Activated naive CD8-positive, alpha-beta T cell (primary cell): ENCODE measurements at regions not wholly inside any gene's neighbourhood (a gene's known extent, or its start where the extent isn't known, plus 50 kb on each side); places are given as distances from the start of the nearest gene placed in this dataset.

Source experiments
- H3K27ac Mint-ChIP-seq: one replicate; pipeline ENCODE4 v1.8.0; 2021; ENCODE audit warnings: mixed read lengths
- H3K27me3 Mint-ChIP-seq: one replicate; pipeline ENCODE4 v1.8.0; 2021; ENCODE audit warnings: mixed read lengths
- H3K36me3 Mint-ChIP-seq: one replicate; pipeline ENCODE4 v1.8.0; 2021; ENCODE audit warnings: mixed read lengths
- H3K4me1 Mint-ChIP-seq: one replicate; pipeline ENCODE4 v1.8.0; 2021; ENCODE audit warnings: low read depth, mixed read lengths
- H3K4me3 Mint-ChIP-seq: one replicate; pipeline ENCODE4 v1.8.0; 2021; ENCODE audit warnings: mild to moderate bottlenecking, mixed read lengths
- H3K9me3 Mint-ChIP-seq: one replicate; pipeline ENCODE4 v1.8.0; 2021; ENCODE audit warnings: low read depth, mixed read lengths

DNA sequence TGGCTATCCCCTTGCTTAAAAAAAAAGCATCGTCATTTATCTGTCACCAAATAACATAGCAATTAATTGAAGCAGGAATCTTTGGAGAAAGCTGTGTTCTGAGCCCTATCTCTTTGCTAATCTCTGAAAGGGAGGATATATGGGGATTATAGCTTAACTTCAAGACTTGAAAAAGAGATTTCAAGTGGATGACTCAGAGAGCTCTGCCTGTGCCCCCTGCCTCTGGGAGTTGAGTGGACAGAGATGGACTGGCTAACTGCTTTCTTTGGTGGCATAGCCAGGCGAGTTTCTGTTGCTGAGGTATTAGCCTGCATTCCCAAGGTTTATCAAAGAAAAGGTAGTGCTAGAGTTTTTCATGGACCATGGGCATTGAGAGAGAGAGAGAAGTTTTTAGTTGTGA is 91.6 kb downstream of the DDIT4L start:
- no peaks in the 10 kb centered on the region for H3K27me3 Mint-ChIP-seq
- peaks cover 36% of the 10 kb centered on the region for H3K4me1 Mint-ChIP-seq
- H3K27ac Mint-ChIP-seq = no peak overlapping the region
- H3K4me3 Mint-ChIP-seq = no peak overlapping the region
- no peaks in the 10 kb centered on the region for H3K36me3 Mint-ChIP-seq
- no peaks in the 10 kb centered on the region for H3K9me3 Mint-ChIP-seq

DNA sequence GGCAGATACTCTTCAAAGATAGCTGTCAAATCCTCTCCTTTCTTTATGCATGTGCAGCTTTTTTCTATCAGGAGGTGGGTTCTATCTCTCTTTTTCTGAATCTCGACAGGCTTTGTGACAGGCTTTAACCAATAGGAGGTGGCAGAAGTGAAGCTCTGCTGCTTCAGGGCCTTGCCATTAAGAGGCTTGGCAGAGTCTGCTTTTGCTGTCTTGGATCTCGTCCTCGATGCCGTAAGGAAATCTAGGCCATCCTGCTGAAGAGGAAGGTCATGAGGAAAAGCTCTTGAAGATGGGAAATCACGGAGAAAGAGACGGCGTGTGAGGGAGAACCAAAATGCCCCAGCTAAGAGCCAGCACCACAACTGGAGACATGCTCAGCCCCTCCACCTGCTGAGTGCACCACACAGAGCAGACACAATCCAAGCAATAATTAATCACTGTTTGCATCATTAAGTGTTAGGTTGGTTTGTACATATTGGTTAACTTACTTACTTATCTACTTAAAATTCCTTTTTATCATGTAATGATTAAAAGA is 92.2 kb downstream of the DDIT4L start:
- no peaks in the 10 kb centered on the region for H3K36me3 Mint-ChIP-seq
- H3K4me1 Mint-ChIP-seq = peaks cover 42% of the 10 kb centered on the region
- H3K27ac Mint-ChIP-seq = no peak overlapping the region
- H3K9me3 Mint-ChIP-seq = no peaks in the 10 kb centered on the region
- no peaks in the 10 kb centered on the region for H3K27me3 Mint-ChIP-seq
- no peak overlapping the region for H3K4me3 Mint-ChIP-seq

DNA sequence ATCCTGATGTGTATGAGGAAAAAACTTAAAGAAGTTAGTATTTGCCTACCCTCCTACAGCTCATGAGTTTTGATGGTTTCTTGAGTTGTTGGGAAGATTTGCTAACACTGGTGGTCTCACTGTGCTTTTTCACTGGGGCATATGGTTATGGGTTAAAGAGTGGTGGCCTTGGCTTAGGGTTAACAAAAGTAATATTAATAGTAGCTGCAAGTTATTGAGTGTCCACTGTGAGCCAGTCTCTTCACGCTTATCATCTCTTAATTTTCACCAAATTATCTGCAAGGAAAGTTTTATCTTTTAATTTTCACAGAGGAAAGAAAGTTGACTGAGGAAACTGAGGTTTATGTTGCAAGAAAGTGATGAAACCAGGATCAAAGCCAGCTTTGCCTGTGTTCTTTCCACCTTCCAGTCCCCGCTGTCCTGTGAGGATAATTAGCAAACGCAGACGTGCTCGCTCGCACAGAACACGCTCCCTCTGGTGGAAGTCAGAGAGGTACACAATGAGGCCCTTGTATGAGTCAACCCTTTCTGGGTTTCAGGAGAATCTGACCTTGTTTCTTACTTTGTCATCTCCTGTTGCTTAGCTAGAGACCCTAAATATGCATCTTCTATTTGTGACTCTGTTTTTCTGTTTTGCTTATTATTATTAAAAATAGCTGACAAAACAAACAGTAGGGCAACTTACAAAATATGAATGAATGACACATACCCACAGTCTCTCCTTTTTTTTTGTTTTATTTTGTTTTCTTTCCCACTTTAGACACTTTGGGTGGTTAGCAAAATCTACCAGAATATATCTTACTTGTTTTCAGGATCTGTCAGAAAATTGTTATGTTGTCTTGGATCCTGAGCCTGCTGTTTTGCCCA is 94.3 kb downstream of the DDIT4L start:
- Mint-ChIP-seq H3K4me1 (peaks cover 40% of the 10 kb centered on the region), H3K36me3 (no peaks in the 10 kb centered on the region), H3K27ac (peak overlapping the region; percentile 84), H3K27me3 (no peaks in the 10 kb centered on the region), H3K9me3 (no peaks in the 10 kb centered on the region), H3K4me3 (no peak overlapping the region)

DNA sequence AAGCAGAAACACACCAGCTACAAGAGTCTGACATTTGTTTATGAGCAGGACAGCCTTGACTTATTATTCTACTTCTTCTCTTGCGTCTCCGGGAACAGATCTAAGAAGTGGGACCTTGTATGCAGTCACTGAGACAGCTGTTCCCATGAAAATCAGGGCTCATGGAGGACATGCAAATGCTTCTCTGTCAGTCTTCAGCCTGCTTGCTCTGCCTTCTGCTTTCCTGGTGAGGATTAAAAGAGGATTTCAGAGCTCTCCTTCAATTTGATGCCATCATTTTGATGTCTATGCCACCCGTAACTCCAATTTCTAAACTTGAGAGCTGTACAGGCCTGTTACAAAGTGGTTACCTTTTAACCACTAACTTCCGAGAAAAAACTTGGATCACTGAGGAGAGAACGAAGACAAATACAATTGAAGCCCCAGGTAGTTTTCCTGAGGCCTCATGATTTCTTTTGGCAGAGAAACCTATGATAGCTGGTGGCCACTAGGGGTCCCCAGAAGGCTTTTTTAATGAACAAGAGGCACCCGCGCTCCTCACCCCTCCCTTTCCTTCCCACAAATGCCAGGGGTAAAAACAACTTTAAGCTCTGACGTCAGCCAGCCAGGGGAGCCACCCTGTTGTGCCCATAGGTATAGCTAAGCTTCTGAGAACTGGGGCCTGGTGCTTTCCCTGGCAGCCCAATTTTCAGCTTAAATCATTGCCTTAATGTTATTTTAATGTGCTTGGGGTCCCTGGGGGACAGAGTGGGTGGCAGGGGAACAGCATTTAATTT is 97.0 kb downstream of the DDIT4L start:
- Mint-ChIP-seq H3K9me3 (no peaks in the 10 kb centered on the region), H3K36me3 (no peaks in the 10 kb centered on the region), H3K4me3 (peak overlapping the region; percentile 61), H3K27me3 (no peaks in the 10 kb centered on the region), H3K4me1 (peaks cover 37% of the 10 kb centered on the region), H3K27ac (peak overlapping the region; percentile 96)

DNA sequence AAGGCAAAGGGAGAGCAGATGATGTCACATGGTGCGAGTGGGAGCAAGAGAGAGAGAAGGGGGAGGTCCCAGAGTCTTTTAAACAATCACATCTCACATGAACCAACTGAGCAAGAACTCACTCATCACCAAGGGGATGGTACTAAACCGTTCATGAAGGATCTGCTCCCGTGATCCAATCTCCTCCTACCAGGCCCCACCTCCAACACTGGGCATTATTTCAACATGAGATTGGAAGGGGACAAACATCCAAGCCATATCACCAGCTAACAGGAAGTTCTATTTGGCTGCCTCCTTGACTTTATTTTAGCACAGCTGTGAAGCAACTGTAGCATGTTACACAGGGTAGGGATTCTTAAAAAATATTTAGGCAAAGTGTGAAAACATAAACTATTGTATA is 102.5 kb downstream of the DDIT4L start:
- no peaks in the 10 kb centered on the region for H3K9me3 Mint-ChIP-seq
- no peaks in the 10 kb centered on the region for H3K36me3 Mint-ChIP-seq
- H3K27ac Mint-ChIP-seq = no peak overlapping the region
- peaks cover 5% of the 10 kb centered on the region for H3K4me1 Mint-ChIP-seq
- H3K4me3 Mint-ChIP-seq = no peak overlapping the region
- no peaks in the 10 kb centered on the region for H3K27me3 Mint-ChIP-seq

DNA sequence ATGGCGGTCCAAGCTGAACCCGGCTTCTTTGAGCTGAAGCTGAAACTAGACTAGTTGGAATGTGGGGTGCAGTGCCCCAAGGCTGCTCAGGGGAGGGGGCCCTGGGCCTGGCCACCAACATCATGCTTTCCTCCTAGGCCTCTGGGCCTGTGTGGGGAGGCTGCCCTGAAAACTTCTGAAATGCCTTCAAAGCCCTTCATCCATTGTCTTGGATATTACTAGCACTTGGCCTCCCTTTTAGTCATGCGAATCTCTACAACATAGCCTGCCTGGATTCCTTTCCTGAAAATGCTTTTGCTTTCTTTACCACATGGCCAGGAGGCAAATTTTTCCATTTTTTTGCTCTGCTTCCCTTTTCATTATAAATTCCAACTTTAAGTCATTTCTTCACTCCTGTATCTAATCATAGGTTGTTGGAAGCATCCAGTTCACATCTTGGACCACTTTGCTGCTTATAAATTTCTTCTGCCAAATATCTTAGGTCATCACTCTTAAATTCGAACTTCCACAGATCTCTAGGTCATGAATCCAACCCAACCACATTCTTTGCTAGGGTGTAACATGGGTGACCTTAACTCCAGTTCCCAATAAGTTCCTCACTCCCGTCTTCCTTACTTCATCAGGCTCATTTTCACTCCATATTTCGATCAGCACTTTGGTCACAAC is 103.4 kb downstream of the DDIT4L start:
- Mint-ChIP-seq H3K9me3 (no peaks in the 10 kb centered on the region), H3K4me1 (peaks cover 9% of the 10 kb centered on the region), H3K4me3 (no peak overlapping the region), H3K27ac (no peak overlapping the region), H3K27me3 (no peaks in the 10 kb centered on the region), H3K36me3 (no peaks in the 10 kb centered on the region)

DNA sequence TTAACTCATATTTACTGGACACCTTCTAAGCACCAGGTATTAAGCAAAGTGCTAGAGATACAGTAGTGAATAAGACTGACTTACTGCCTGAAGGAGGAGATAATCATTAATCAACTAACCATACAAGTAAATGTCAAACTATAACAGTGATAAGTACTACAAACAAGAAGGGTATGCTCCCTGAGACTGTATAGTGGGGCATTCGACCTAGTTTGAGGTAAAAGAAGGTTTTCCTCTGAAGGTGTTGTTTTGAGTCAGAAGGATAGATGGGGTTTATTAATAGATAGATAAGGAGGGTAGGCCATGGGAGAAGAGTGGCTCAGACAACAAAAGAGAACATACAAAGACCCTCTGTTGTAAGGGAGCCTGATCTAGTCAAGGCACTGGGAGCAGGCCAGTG is 105.4 kb downstream of the DDIT4L start:
- H3K4me3 Mint-ChIP-seq = no peak overlapping the region
- H3K36me3 Mint-ChIP-seq = no peaks in the 10 kb centered on the region
- no peaks in the 10 kb centered on the region for H3K27me3 Mint-ChIP-seq
- H3K4me1 Mint-ChIP-seq = peaks cover 12% of the 10 kb centered on the region
- no peak overlapping the region for H3K27ac Mint-ChIP-seq
- no peaks in the 10 kb centered on the region for H3K9me3 Mint-ChIP-seq

DNA sequence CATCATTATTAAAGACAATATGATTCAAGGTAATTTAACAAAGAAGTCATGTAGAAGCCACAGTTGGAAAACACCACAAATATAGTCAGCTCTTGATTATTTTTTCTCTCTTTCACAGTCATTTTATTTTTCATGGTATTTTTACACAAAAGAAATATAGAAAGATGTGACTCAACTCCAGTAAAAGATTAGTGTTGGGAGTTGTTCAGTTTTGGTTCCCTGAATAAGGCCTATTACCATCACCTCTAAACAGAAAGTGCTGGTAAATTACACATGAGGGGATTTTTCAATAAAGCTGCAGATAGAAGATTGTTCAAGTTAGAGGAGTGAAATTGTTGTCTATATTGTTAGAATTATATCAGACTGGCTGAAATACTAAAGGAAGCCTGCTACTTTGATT is 107.0 kb downstream of the DDIT4L start:
- H3K9me3 Mint-ChIP-seq = no peaks in the 10 kb centered on the region
- peak overlapping the region; percentile 67 for H3K27ac Mint-ChIP-seq

DNA sequence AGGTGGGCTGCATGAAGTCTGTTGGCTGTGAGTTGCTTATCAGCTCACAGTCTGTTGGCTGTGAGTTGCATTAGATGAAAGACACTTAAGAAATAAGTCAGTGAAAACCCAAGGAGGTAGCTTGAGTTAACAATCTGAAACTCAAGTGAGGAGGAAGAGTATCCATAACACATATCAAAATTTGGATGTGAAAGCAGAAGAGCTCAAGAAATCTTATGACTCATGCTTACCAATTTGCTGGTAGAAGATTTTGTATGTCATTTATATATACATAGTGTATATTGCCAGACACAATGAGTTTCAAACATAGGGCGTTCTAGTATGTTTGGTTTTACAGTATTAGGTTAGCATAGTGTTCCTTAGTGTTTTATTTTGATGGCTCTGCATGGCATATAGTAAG is 107.4 kb downstream of the DDIT4L start:
- H3K27ac Mint-ChIP-seq = peak overlapping the region; percentile 67
- no peaks in the 10 kb centered on the region for H3K27me3 Mint-ChIP-seq
- H3K36me3 Mint-ChIP-seq = no peaks in the 10 kb centered on the region
- H3K4me1 Mint-ChIP-seq = peaks cover 20% of the 10 kb centered on the region
- no peaks in the 10 kb centered on the region for H3K9me3 Mint-ChIP-seq
- no peak overlapping the region for H3K4me3 Mint-ChIP-seq

More for the DNA sequence above, 107.0 kb downstream of the DDIT4L start:
- no peaks in the 10 kb centered on the region for H3K27me3 Mint-ChIP-seq
- H3K4me3 Mint-ChIP-seq = no peak overlapping the region
- no peaks in the 10 kb centered on the region for H3K36me3 Mint-ChIP-seq
- H3K4me1 Mint-ChIP-seq = peaks cover 20% of the 10 kb centered on the region

DNA sequence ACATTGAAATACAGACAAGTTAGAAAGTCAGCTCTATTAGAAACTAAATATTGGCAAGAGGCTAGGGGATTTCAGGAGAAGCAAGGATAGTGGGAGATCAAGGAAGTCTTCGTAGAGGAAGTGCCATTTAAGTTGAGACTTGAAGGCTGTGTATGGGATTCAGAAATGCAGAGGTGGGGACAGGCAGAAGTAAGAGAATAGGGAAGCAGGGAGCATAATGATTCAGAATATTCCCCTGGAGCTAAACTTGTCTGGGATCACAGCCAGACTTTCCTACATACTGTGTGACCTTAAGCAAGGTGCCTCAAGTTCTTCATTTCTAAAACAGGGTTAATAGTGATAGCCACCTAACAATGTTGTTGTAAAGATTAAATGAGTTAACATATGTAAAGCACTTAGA is 108.8 kb downstream of the DDIT4L start:
- Mint-ChIP-seq H3K36me3 (no peaks in the 10 kb centered on the region), H3K27me3 (no peaks in the 10 kb centered on the region), H3K9me3 (no peaks in the 10 kb centered on the region), H3K4me3 (no peak overlapping the region), H3K4me1 (peaks cover 20% of the 10 kb centered on the region), H3K27ac (no peak overlapping the region)

DNA sequence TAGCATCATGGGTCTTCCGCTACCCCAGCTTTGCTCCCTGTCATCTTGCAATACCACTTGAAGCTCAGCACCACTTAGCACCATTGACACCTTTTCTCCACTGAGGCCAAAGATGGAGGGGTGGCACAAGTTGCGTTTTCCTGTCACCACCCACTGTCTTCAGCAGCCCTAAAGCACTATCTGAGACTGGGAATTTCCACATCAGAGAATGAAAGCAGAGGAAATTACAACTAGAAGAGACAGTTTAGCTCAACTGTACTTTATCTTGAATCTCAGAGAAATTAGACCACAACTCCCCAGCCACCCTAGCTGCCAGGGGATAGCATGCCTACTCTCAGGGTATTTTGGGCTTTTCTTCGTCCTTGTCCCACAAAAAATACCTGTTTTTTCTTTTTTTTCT is 111.0 kb downstream of the DDIT4L start:
- peaks cover 2% of the 10 kb centered on the region for H3K27me3 Mint-ChIP-seq
- H3K36me3 Mint-ChIP-seq = no peaks in the 10 kb centered on the region
- peaks cover 20% of the 10 kb centered on the region for H3K4me1 Mint-ChIP-seq
- peak overlapping the region; percentile 18 for H3K27ac Mint-ChIP-seq
- H3K4me3 Mint-ChIP-seq = no peak overlapping the region
- no peaks in the 10 kb centered on the region for H3K9me3 Mint-ChIP-seq

DNA sequence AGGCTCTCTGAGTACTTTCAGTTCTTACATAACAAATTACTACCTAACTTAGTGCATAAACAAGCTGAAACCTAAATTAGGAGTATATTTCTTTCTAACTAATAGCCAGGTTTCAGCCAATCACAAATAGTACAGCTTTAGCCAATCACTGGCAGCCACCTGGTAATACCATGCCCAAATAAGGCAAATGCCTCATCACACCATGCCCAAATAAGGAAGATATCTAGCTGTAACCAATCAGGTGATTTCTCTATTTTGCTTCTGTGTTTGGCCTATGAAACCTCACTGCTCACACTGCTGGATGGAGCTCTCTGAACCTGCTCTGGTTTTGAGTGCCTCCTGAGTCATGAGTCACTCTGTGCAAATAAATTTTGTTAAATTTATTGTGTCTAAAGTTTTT is 113.5 kb downstream of the DDIT4L start:
- H3K36me3 Mint-ChIP-seq = no peaks in the 10 kb centered on the region

DNA sequence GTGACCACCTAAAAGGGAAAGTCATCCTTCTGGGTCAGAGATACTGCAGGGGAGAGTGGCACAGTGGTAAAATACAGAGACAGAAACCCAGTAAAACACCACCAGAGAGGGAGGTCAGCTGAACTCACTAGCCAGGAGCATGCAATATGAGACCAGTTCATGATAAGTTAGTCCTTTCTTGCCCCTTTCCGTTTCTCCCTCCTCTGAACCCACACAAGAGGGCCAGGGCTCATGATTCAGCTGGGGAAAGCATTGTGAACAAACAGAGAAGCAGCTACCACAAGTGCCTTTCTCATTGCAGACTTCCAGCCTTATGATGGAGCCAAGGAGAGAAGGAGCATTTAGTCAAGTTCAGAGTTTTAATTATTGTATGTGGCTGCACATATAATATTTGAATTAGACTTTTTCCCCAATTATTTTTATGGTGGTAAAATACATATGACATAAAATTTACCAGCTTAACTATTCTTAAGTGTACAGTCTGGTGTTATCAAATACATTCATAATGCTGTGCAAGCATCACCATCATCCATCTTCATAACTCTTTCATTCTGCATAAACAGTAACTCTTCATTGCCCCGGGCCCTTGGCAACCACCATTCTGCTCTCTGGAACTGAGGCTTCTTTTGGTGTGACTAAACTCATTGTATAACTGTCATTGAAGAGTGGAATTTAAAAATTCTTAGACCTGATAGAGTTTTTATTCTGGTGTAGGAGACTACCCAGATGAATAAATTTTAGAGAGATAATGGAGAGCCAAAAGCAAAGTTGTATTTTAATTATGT is 114.6 kb downstream of the DDIT4L start:
- Mint-ChIP-seq H3K9me3 (no peaks in the 10 kb centered on the region), H3K27ac (no peak overlapping the region), H3K4me1 (peaks cover 11% of the 10 kb centered on the region), H3K36me3 (no peaks in the 10 kb centered on the region), H3K4me3 (no peak overlapping the region), H3K27me3 (peaks cover 2% of the 10 kb centered on the region)

More for the DNA sequence above, 113.5 kb downstream of the DDIT4L start:
- H3K4me1 Mint-ChIP-seq = peaks cover 11% of the 10 kb centered on the region
- H3K9me3 Mint-ChIP-seq = no peaks in the 10 kb centered on the region
- H3K4me3 Mint-ChIP-seq = no peak overlapping the region
- H3K27ac Mint-ChIP-seq = no peak overlapping the region
- H3K27me3 Mint-ChIP-seq = peaks cover 2% of the 10 kb centered on the region

DNA sequence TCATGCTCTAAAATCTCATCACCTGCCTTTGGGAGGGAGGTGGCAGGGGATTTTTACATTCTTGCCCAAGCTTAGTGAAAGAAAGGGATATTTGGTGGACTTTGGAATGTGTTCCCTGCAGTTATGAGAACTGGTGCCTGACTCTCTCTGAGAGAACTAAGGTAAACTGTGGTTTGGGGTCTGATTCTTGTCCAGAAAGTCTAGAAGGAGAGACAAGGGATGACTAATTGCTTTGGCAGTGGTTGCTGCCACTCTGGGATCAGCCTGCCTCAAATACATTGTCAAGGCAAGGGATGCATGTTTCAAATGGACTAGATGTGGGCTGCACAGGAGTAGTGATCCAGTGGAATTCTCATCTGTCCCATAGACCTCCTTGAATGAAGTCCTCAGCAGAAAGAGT is 115.2 kb downstream of the DDIT4L start:
- Mint-ChIP-seq H3K4me1 (peaks cover 9% of the 10 kb centered on the region), H3K4me3 (no peak overlapping the region), H3K27me3 (peaks cover 2% of the 10 kb centered on the region), H3K9me3 (no peaks in the 10 kb centered on the region), H3K27ac (no peak overlapping the region), H3K36me3 (no peaks in the 10 kb centered on the region)
